ENCODE measurements at regions not wholly inside any gene's neighbourhood (a gene's known extent, or its start where the extent isn't known, plus 50 kb on each side); places are given as distances from the start of the nearest gene placed in this dataset.

DNA sequence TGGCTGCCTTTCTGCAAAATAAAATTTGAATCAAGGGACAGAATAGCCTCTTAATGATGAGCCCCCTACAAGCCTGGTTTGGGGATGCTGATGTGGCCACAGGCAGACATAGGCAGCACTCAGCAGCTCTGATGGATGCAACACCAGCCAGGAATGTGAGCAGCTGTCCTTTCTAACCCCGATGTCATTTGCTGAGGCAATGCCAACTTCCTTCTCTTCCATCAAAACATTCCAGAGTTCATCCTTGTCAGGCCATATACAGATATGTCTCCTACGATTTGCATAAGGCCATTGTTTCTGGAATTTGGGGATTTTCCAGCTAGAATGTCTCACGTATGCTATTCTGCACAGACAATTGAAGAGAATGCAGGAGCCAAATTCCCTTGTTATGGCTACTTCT is 52.1 kb upstream of the MYOCD start:
- no peaks in the 10 kb centered on the region for H3K9me3 ChIP-seq
- H3K27me3 ChIP-seq = no peaks in the 10 kb centered on the region
- H3K4me1 ChIP-seq = no peaks in the 10 kb centered on the region
- H3K36me3 ChIP-seq = no peaks in the 10 kb centered on the region
- no peak for DNase-seq (ENCODE audit: extremely low spot score in 2 of 2)
- H3K4me3 ChIP-seq = no peak overlapping the region
- no peak for TF ChIP-seq POLR2AphosphoS5 (IDR thresholded peaks at IDR 0.05; ENCODE audit: insufficient read depth in 1 of 2, low read depth in 1 of 2)
- no peak for TF ChIP-seq POLR2A (IDR thresholded peaks at IDR 0.05)
- TF ChIP-seq, protein P1, sequence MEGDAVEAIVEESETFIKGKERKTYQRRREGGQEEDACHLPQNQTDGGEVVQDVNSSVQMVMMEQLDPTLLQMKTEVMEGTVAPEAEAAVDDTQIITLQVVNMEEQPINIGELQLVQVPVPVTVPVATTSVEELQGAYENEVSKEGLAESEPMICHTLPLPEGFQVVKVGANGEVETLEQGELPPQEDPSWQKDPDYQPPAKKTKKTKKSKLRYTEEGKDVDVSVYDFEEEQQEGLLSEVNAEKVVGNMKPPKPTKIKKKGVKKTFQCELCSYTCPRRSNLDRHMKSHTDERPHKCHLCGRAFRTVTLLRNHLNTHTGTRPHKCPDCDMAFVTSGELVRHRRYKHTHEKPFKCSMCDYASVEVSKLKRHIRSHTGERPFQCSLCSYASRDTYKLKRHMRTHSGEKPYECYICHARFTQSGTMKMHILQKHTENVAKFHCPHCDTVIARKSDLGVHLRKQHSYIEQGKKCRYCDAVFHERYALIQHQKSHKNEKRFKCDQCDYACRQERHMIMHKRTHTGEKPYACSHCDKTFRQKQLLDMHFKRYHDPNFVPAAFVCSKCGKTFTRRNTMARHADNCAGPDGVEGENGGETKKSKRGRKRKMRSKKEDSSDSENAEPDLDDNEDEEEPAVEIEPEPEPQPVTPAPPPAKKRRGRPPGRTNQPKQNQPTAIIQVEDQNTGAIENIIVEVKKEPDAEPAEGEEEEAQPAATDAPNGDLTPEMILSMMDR (IDR thresholded peaks at IDR 0.05) = no peak
- intact Hi-C loops (cut with DNase I) = no loop called here
- H3K27ac ChIP-seq = no peak overlapping the region
